Stimulated activated naive B cell treated with anti-CD40 and anti-IgM and Interleukin-4, amounts not matched to agents 10 μg/mL and 1 μg/mL and 100 μg/mL, for 72 hours (primary cell): ENCODE measurements at regions not wholly inside any gene's neighbourhood (a gene's known extent, or its start where the extent isn't known, plus 50 kb on each side); places are given as distances from the start of the nearest gene placed in this dataset.

Source experiments
- ATAC-seq, 2 donors: fragments of 150-1000 bp; cut with Tn5 transposase; replicated peaks; 2 replicates each; pipeline ENCODE4 v1.10.0; 2021; ENCODE audit warnings: moderate library complexity in 1 of 2
- DNase-seq: peaks from one replicate; pipeline ENCODE4 v3.0.0; 2021
- H3K27ac Mint-ChIP-seq: one replicate; pipeline ENCODE4 v1.8.0; 2022; ENCODE audit warnings: mild to moderate bottlenecking, mixed read lengths
- H3K27me3 Mint-ChIP-seq, 2 donors: one replicate each; pipeline ENCODE4 v1.8.0; 2022; ENCODE audit warnings: mixed read lengths in 2 of 2
- H3K36me3 Mint-ChIP-seq, 2 donors: one replicate each; pipeline ENCODE4 v1.8.0; 2022; ENCODE audit warnings: mixed read lengths in 2 of 2, mild to moderate bottlenecking in 1 of 2
- H3K4me1 Mint-ChIP-seq, 2 donors: one replicate each; pipeline ENCODE4 v1.8.0; 2022; ENCODE audit warnings: mixed read lengths in 2 of 2, mild to moderate bottlenecking in 1 of 2
- H3K4me3 Mint-ChIP-seq, 2 donors: one replicate each; pipeline ENCODE4 v1.8.0; 2022; ENCODE audit warnings: mild to moderate bottlenecking in 2 of 2, mixed read lengths in 2 of 2, moderate library complexity in 1 of 2
- H3K9me3 Mint-ChIP-seq, 2 donors: one replicate each; pipeline ENCODE4 v1.8.0; 2022; ENCODE audit warnings: mixed read lengths in 2 of 2, mild to moderate bottlenecking in 1 of 2

DNA sequence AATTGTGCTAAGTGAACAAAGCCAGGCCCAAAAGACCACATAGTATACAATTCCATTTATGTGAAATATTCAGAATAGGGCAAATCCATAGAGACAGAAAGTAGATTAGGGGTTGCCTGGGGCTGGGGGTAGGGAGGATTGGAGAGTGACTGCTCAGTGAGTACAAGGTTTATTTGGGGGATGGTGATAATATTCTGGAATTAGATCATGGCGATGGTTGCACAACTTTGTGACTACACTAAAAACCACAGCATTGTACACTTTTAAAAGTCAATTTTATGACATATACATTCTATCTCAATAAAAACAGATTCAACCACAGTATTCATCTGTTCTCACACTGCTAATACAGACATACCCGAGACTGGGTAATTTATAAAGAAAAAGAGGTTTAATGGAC lies 68.7 kb upstream of the MAP1LC3B2 start:
- Mint-ChIP-seq H3K4me3 (peak overlapping the region in 1 of 2 donors; percentile 21), H3K27ac (no peak overlapping the region), H3K36me3 (peaks cover 4 to 10% of the 10 kb centered on the region in 2 donors), H3K27me3 (no peaks in the 10 kb centered on the region), H3K4me1 (peaks cover 9 to 12% of the 10 kb centered on the region in 2 donors), H3K9me3 (peaks cover 19 to 21% of the 10 kb centered on the region in 2 donors)
- no peak for DNase-seq
- ATAC-seq, result no peak

DNA sequence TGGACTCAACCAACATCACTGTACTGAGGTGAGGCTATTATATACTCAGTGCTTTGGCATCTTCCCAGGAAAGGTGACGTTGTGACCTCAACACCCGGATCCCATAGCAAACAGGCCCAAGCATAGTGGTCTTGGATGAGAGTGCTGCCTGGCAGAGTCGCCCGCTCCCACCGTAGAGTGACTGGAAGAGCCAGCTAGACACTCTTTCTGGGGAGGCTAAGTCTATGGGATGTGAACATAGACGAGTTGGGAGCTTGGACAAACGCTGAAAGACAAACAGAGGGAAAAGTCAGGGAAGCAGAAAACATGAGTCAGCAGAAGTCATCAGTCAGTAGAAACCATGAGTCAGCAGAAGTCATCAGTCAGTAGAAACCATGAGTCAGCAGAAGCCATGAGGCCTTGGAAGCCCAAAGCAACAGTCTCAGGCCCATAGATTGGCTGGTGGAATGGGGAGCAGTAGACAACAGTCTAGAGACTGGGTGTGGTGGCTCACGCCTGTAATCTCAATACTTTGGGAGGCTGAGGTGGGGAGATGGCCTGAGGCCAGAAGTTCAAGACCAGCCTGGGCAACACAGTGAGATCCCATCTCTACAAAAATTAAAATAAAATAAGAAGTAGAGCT lies 66.4 kb upstream of the MAP1LC3B2 start:
- peaks cover 9 to 12% of the 10 kb centered on the region in 2 donors for H3K4me1 Mint-ChIP-seq
- peaks cover 0 to 4% of the 10 kb centered on the region in 2 donors for H3K36me3 Mint-ChIP-seq
- DNase-seq, result no peak
- peaks cover 15% of the 10 kb centered on the region in 2 donors for H3K9me3 Mint-ChIP-seq
- no peak overlapping the region for H3K27ac Mint-ChIP-seq
- peak overlapping the region in 1 of 2 donors; percentile 2 for H3K4me3 Mint-ChIP-seq
- H3K27me3 Mint-ChIP-seq, result no peaks in the 10 kb centered on the region
- ATAC-seq, result no peak

- H3K36me3 Mint-ChIP-seq, result no peaks in the 10 kb centered on the region
- ATAC-seq, result no peak
- peaks cover 9 to 11% of the 10 kb centered on the region in 2 donors for H3K4me1 Mint-ChIP-seq
- H3K9me3 Mint-ChIP-seq, result peaks cover 7 to 8% of the 10 kb centered on the region in 2 donors
- no peak overlapping the region for H3K4me3 Mint-ChIP-seq
- DNase-seq, result no peak
- no peak overlapping the region for H3K27ac Mint-ChIP-seq
- no peaks in the 10 kb centered on the region for H3K27me3 Mint-ChIP-seq
These were observed 63.9 kb upstream of the MAP1LC3B2 start for GRCh38 chr12:116495260-116495659.

- no peak for ATAC-seq
- no peak for DNase-seq
- Mint-ChIP-seq H3K9me3 (peaks cover 3 to 4% of the 10 kb centered on the region in 2 donors), H3K4me3 (no peak overlapping the region), H3K27me3 (no peaks in the 10 kb centered on the region), H3K36me3 (no peaks in the 10 kb centered on the region), H3K4me1 (peaks cover 0 to 6% of the 10 kb centered on the region in 2 donors), H3K27ac (peak overlapping the region; percentile 10)
These were observed 62.1 kb upstream of the MAP1LC3B2 start for GRCh38 chr12:116497051-116497591.

- Mint-ChIP-seq H3K4me1 (peaks cover 0 to 4% of the 10 kb centered on the region in 2 donors), H3K9me3 (no peaks in the 10 kb centered on the region), H3K4me3 (no peak overlapping the region), H3K27ac (no peak overlapping the region), H3K36me3 (no peaks in the 10 kb centered on the region), H3K27me3 (no peaks in the 10 kb centered on the region)
- DNase-seq, result no peak
- no peak for ATAC-seq
These were observed 60.7 kb upstream of the MAP1LC3B2 start for GRCh38 chr12:116498471-116498870.

DNA sequence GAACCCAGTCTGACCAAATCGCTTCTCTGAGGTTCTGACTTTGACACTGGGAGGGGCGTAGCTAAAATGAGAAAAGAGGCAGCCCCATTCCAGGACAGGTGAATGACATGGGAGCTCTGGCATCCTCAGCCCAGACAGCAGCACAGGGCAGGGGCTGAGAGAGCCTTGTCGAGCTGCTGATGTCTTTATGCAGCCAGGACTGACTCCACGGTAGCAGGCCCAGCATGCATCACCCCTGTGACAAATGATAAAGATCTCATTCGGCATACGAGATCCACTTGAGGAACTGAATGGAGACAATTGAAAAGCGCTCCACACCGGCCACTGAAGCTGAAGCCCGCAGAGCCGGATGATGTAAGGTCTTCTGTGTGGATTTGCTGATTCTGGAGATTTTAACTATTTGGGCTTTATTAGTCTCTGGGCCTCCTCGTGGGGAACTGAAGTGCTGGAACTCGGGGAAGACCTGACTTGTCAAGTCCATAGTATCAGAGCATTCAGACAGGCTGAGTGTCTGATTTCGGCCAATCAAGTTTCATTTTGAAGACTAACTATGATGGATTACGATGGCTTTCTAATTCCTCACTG lies 56.9 kb upstream of the MAP1LC3B2 start:
- H3K4me1 Mint-ChIP-seq, result peaks cover 0 to 3% of the 10 kb centered on the region in 2 donors
- no peak overlapping the region for H3K4me3 Mint-ChIP-seq
- no peaks in the 10 kb centered on the region for H3K36me3 Mint-ChIP-seq
- DNase-seq, result no peak
- ATAC-seq, result no peak
- H3K27me3 Mint-ChIP-seq, result no peaks in the 10 kb centered on the region
- no peaks in the 10 kb centered on the region for H3K9me3 Mint-ChIP-seq
- H3K27ac Mint-ChIP-seq, result no peak overlapping the region

- Mint-ChIP-seq H3K27me3 (no peaks in the 10 kb centered on the region), H3K9me3 (no peaks in the 10 kb centered on the region), H3K4me1 (peaks cover 4 to 6% of the 10 kb centered on the region in 2 donors), H3K36me3 (no peaks in the 10 kb centered on the region), H3K27ac (no peak overlapping the region), H3K4me3 (no peak overlapping the region)
- ATAC-seq (no peak), DNase-seq (no peak)
These were observed 56.1 kb upstream of the MAP1LC3B2 start for GRCh38 chr12:116502989-116503496.

DNA sequence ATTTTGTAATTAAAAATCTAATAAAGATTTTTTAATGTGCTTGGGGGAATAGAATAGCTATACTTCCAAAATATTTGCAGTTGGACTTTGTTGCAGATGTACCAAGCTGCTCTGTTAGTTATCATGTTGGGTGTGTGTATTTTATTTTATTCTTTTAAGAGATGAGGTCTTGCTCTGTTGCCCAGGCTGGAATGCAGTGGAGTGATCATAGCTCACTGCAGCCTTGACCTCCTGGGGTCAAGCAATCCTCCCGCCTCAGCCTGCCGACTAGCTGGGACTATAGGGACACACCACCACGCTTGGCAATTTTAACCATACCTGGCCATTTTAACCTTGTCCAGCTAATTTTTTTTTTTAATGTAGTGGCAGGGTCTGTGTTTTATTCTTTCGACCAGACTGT lies 54.7 kb upstream of the MAP1LC3B2 start:
- Mint-ChIP-seq H3K36me3 (no peaks in the 10 kb centered on the region), H3K9me3 (no peaks in the 10 kb centered on the region), H3K4me3 (no peak overlapping the region), H3K27ac (no peak overlapping the region), H3K27me3 (no peaks in the 10 kb centered on the region), H3K4me1 (peaks cover 8 to 12% of the 10 kb centered on the region in 2 donors)
- no peak for ATAC-seq
- no peak for DNase-seq

DNA sequence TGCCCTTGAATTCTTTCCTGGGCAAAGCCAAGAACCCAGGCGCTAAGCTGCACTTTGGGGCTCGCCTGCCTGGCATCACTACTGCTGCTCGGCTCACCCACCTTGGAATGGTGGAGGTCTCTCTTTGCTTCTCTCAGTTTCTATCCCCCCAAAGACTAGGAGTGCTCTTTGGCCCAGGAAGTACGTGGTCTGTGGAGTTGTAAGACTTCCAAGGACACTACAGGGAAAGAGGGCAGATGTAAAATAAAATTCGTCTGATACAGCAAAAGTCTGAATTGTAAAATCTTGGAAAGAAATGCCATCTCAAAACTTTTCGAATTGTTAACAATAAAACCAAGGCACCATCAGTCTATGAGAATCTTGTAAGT lies 52.5 kb upstream of the MAP1LC3B2 start:
- Mint-ChIP-seq H3K27me3 (no peaks in the 10 kb centered on the region), H3K4me3 (no peak overlapping the region), H3K9me3 (no peaks in the 10 kb centered on the region), H3K4me1 (peaks cover 8 to 12% of the 10 kb centered on the region in 2 donors), H3K27ac (no peak overlapping the region), H3K36me3 (no peaks in the 10 kb centered on the region)
- DNase-seq (no peak), ATAC-seq (no peak)

GRCh38 chr12:116508145-116509121 lies 50.7 kb upstream of the MAP1LC3B2 start:
- Mint-ChIP-seq H3K4me1 (peaks cover 8 to 12% of the 10 kb centered on the region in 2 donors), H3K4me3 (peak overlapping the region; percentile 78 to 84), H3K9me3 (no peaks in the 10 kb centered on the region), H3K36me3 (no peaks in the 10 kb centered on the region), H3K27me3 (no peaks in the 10 kb centered on the region), H3K27ac (peak overlapping the region; percentile 42)
- ATAC-seq (peak; percentile 75 to 90), DNase-seq (peak; percentile 13)
